Stimulated activated CD8-positive, alpha-beta memory T cell treated with anti-CD3 and anti-CD28 coated beads, Interleukin-15, amount 100 ng/mL, for 4 hours (primary cell): ENCODE measurements at regions not wholly inside any gene's neighbourhood (a gene's known extent, or its start where the extent isn't known, plus 50 kb on each side); places are given as distances from the start of the nearest gene placed in this dataset.

Experiments used
- DNase-seq, 2 donors: peaks; one replicate each; pipeline ENCODE4 v3.0.0-alpha.2; 2020; ENCODE audit warnings: low read depth in 2 of 2

GRCh38 chr20:53837126-53837826 is 233.1 kb downstream of the BCAS1 start:
- DNase-seq: no peak

- no peak for DNase-seq
Observed at GRCh38 chr20:53834749-53835148, 235.6 kb downstream of the BCAS1 start.

- DNase-seq: no peak
Observed at GRCh38 chr20:53834062-53834442, 236.3 kb downstream of the BCAS1 start.

GRCh38 chr20:53833333-53834061 is 236.9 kb downstream of the BCAS1 start:
- DNase-seq: no peak

- DNase-seq: no peak
Observed at GRCh38 chr20:53832499-53832898, 237.9 kb downstream of the BCAS1 start.

GRCh38 chr20:53831812-53832211 is 238.2 kb upstream of the ZNF217 start:
- no peak for DNase-seq

GRCh38 chr20:53831228-53831627 is 237.6 kb upstream of the ZNF217 start:
- no peak for DNase-seq

GRCh38 chr20:53829724-53830521 is 236.3 kb upstream of the ZNF217 start:
- DNase-seq: no peak

GRCh38 chr20:53829255-53829723 is 235.7 kb upstream of the ZNF217 start:
- no peak for DNase-seq

- DNase-seq: no peak
Observed at GRCh38 chr20:53828682-53829254, 235.1 kb upstream of the ZNF217 start.

- no peak for DNase-seq
Observed at GRCh38 chr20:53828088-53828681, 234.5 kb upstream of the ZNF217 start.

GRCh38 chr20:53827292-53828087 is 233.9 kb upstream of the ZNF217 start:
- DNase-seq: no peak

GRCh38 chr20:53826597-53827291 is 233.1 kb upstream of the ZNF217 start:
- no peak for DNase-seq

- DNase-seq: no peak
Observed at GRCh38 chr20:53826090-53826489, 232.5 kb upstream of the ZNF217 start.

GRCh38 chr20:53825282-53825681 is 231.6 kb upstream of the ZNF217 start:
- no peak for DNase-seq

GRCh38 chr20:53824779-53825178 is 231.1 kb upstream of the ZNF217 start:
- DNase-seq: no peak

- no peak for DNase-seq
Observed at GRCh38 chr20:53823121-53823764, 229.6 kb upstream of the ZNF217 start.

- DNase-seq: no peak
Observed at GRCh38 chr20:53822534-53822933, 228.9 kb upstream of the ZNF217 start.

- DNase-seq: no peak
Observed at GRCh38 chr20:53819973-53820451, 226.4 kb upstream of the ZNF217 start.
